ENCODE measurements at regions not wholly inside any gene's neighbourhood (a gene's known extent, or its start where the extent isn't known, plus 50 kb on each side); places are given as distances from the start of the nearest gene placed in this dataset.

DNA sequence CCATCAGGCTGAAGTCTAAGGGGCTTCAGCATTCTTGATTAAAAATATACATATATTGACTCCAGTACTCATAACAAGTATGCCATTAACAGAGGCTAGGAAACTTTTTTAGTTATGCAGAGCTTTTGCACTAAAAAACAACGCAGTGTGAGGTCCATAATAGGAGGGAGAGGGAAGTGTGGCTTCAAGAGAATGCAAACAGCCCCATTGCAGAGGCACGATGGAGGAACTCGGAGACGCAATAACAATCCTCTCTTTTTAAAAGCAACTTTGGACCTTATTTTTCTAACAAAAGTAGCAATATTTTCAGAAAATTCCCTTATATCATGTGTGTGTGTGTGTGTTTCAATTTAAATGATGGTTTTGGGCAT, 150.0 kb upstream of the PTCH1 start:
- H3K27ac ChIP-seq (ENCODE audit: low read depth, low read length) = no peak overlapping the region
- no peaks in the 10 kb centered on the region for H3K4me1 ChIP-seq (ENCODE audit: control insufficient read depth in 1 of 2, insufficient read depth in 2 of 2, low read length in 2 of 2)
- H3K4me3 ChIP-seq (ENCODE audit: low read depth in 1 of 2, low read length in 2 of 2) = no peak overlapping the region
- H3K9ac ChIP-seq (ENCODE audit: low read depth in 1 of 2, low read length in 2 of 2) = no peak overlapping the region
- H3K36me3 ChIP-seq (ENCODE audit: control insufficient read depth in 1 of 2, insufficient read depth in 2 of 2, low read length in 2 of 2) = no peaks in the 10 kb centered on the region
- no peaks in the 10 kb centered on the region for H3K27me3 ChIP-seq (ENCODE audit: control insufficient read depth in 1 of 2, insufficient read depth in 2 of 2, low read length in 2 of 2)
- H3K9me3 ChIP-seq (ENCODE audit: control insufficient read depth in 1 of 2, low read length in 2 of 2) = no peaks in the 10 kb centered on the region

DNA sequence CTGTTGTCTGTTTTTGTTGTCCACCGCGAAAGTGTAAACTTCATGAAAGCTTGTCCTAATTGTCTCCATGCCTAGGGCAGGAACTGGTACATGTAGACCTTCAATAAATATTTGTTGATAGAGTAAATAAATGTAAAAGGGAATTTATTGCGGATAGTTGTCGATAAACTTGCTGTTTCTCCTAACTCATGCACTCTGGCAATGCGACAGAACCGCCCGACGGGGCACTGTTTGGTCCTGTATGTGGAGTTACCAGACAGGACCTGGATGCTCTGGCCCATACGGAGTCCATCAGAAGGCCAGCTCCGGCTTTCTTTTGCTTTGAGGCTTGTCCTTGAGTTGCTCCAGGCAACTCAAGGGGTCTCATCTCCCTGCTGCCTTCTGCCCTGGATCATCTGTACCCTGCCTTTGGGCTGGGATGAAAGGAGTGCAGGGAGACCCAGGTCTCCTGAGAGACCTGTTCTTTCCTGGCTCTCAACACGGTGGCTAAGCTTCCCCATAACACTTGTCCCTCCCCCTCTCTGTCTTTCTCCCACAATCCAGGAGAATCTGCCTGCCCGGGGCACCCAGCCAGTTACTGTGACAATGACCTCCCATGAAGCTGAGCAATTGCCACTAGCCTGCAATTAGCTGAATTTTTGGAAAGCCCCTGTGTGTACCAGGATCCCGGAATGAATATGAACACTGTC, 149.5 kb upstream of the PTCH1 start:
- Histone ChIP-seq H3K27me3 (ENCODE audit: control insufficient read depth in 1 of 2, insufficient read depth in 2 of 2, low read length in 2 of 2) (no peaks in the 10 kb centered on the region), H3K9me3 (ENCODE audit: control insufficient read depth in 1 of 2, low read length in 2 of 2) (no peaks in the 10 kb centered on the region), H3K27ac (ENCODE audit: low read depth, low read length) (no peak overlapping the region), H3K4me3 (ENCODE audit: low read depth in 1 of 2, low read length in 2 of 2) (no peak overlapping the region), H3K36me3 (ENCODE audit: control insufficient read depth in 1 of 2, insufficient read depth in 2 of 2, low read length in 2 of 2) (no peaks in the 10 kb centered on the region), H3K9ac (ENCODE audit: low read depth in 1 of 2, low read length in 2 of 2) (no peak overlapping the region), H3K4me1 (ENCODE audit: control insufficient read depth in 1 of 2, insufficient read depth in 2 of 2, low read length in 2 of 2) (no peaks in the 10 kb centered on the region)

DNA sequence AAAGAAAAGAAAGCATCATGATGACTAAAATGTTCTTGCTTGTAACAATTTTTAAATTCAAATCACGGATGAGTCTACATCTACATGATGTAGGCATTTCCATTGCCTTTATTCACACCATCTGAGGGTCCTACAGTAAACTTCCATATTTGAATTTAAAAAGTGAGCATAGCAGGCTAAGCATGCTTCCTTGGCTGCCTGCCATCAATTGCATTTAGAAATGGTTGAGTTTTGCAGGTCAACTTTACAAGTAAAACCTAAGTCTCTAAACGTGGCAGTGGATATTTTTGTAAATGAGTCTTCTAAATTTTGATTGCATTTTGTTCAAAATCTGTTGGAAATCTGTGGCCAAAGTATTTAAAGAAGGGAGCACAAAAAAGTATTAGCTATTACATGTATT, 136.5 kb upstream of the PTCH1 start:
- no peaks in the 10 kb centered on the region for H3K27me3 ChIP-seq (ENCODE audit: control insufficient read depth in 1 of 2, insufficient read depth in 2 of 2, low read length in 2 of 2)
- H3K36me3 ChIP-seq (ENCODE audit: control insufficient read depth in 1 of 2, insufficient read depth in 2 of 2, low read length in 2 of 2) = no peaks in the 10 kb centered on the region
- no peak overlapping the region for H3K4me3 ChIP-seq (ENCODE audit: low read depth in 1 of 2, low read length in 2 of 2)
- no peak overlapping the region for H3K9ac ChIP-seq (ENCODE audit: low read depth in 1 of 2, low read length in 2 of 2)
- H3K9me3 ChIP-seq (ENCODE audit: control insufficient read depth in 1 of 2, low read length in 2 of 2) = no peaks in the 10 kb centered on the region
- H3K27ac ChIP-seq (ENCODE audit: low read depth, low read length) = no peak overlapping the region
- H3K4me1 ChIP-seq (ENCODE audit: control insufficient read depth in 1 of 2, insufficient read depth in 2 of 2, low read length in 2 of 2) = no peaks in the 10 kb centered on the region

DNA sequence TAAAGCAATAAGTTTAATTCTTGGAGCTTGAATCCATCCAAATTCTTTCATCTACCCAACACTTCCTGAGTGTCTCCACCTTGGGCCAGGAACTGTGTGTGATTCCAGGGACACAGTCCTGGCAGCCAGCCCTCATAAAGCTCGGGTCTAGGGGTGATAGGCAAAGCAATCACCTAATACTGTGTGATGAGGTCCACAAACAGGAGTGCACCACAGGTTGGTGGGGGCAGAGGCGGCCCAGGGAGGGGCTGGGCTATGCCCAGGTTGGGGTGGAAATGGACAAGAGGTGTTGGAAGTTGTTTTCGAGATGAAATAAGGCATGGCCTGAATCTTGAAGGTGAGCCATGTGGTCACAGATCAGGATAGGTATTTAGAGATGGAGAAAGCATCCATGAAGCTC, 133.9 kb upstream of the PTCH1 start:
- H3K27ac ChIP-seq (ENCODE audit: low read depth, low read length) = no peak overlapping the region
- no peaks in the 10 kb centered on the region for H3K9me3 ChIP-seq (ENCODE audit: control insufficient read depth in 1 of 2, low read length in 2 of 2)
- H3K4me1 ChIP-seq (ENCODE audit: control insufficient read depth in 1 of 2, insufficient read depth in 2 of 2, low read length in 2 of 2) = no peaks in the 10 kb centered on the region
- H3K27me3 ChIP-seq (ENCODE audit: control insufficient read depth in 1 of 2, insufficient read depth in 2 of 2, low read length in 2 of 2) = no peaks in the 10 kb centered on the region
- H3K36me3 ChIP-seq (ENCODE audit: control insufficient read depth in 1 of 2, insufficient read depth in 2 of 2, low read length in 2 of 2) = no peaks in the 10 kb centered on the region
- H3K9ac ChIP-seq (ENCODE audit: low read depth in 1 of 2, low read length in 2 of 2) = no peak overlapping the region
- no peak overlapping the region for H3K4me3 ChIP-seq (ENCODE audit: low read depth in 1 of 2, low read length in 2 of 2)

DNA sequence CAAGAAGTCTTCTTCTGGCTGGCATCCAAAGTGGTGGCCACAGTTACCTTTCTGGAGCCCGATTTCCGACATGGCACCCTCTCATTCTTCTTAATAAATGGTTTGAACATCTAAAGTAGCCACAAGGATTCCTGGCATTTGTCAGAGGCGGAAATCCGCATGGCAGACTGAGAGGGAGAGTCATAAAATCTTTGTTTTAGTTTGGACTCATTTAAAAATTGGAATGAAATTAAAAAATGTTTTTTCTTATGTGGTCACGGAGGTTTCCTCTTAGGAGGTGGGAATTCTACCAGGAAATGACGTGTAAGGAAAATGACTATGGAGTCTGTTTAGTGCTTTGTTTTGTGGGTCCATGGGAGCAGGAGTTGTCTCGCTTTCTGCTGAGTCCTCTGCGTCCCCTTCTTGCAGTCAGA, 133.0 kb upstream of the PTCH1 start:
- H3K9ac ChIP-seq (ENCODE audit: low read depth in 1 of 2, low read length in 2 of 2) = no peak overlapping the region
- H3K9me3 ChIP-seq (ENCODE audit: control insufficient read depth in 1 of 2, low read length in 2 of 2) = no peaks in the 10 kb centered on the region
- H3K27ac ChIP-seq (ENCODE audit: low read depth, low read length) = no peak overlapping the region
- no peaks in the 10 kb centered on the region for H3K27me3 ChIP-seq (ENCODE audit: control insufficient read depth in 1 of 2, insufficient read depth in 2 of 2, low read length in 2 of 2)
- no peaks in the 10 kb centered on the region for H3K4me1 ChIP-seq (ENCODE audit: control insufficient read depth in 1 of 2, insufficient read depth in 2 of 2, low read length in 2 of 2)
- H3K4me3 ChIP-seq (ENCODE audit: low read depth in 1 of 2, low read length in 2 of 2) = no peak overlapping the region
- no peaks in the 10 kb centered on the region for H3K36me3 ChIP-seq (ENCODE audit: control insufficient read depth in 1 of 2, insufficient read depth in 2 of 2, low read length in 2 of 2)

DNA sequence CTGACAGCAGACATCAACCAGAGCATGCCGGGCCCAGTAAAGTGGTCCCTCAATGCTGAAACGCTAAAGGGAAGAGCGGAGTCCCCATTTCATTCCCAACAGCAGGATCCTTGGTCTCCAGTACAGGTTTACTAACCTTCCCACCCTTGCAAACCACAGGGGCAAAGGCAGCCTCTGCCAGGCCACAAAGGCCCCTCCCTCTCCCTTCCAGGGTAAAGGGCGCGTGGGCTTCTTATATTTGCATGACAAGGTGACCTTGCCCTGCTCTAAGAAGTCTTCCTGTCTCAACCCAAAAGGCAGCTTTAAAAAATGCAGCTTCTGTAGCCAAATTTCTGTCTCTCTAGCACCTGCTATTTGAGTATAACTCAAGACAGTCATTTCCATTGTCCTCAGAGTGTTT, 131.5 kb upstream of the PTCH1 start:
- H3K27ac ChIP-seq (ENCODE audit: low read depth, low read length) = no peak overlapping the region

DNA sequence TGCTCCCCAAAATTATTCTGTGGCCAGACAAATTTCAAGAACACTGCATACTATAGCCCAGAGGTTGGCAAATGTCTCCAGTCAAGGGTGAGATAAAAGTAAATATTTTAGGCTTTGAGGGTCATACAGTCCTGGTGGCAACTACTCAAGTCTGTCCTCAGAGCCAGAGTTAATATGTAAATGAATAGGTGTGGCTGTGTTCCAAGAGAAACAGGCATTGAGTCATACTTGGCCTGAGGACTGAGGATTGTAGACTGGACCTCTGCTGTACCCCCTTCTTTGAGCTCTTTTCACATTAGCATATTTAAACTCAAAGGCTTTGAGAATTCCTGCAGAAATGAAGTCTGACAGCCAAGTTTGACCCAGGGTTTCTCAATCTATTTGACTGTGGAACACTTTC, 129.2 kb upstream of the PTCH1 start:
- no peak overlapping the region for H3K9ac ChIP-seq (ENCODE audit: low read depth in 1 of 2, low read length in 2 of 2)
- no peaks in the 10 kb centered on the region for H3K36me3 ChIP-seq (ENCODE audit: control insufficient read depth in 1 of 2, insufficient read depth in 2 of 2, low read length in 2 of 2)
- no peak overlapping the region for H3K4me3 ChIP-seq (ENCODE audit: low read depth in 1 of 2, low read length in 2 of 2)
- no peaks in the 10 kb centered on the region for H3K27me3 ChIP-seq (ENCODE audit: control insufficient read depth in 1 of 2, insufficient read depth in 2 of 2, low read length in 2 of 2)
- H3K4me1 ChIP-seq (ENCODE audit: control insufficient read depth in 1 of 2, insufficient read depth in 2 of 2, low read length in 2 of 2) = no peaks in the 10 kb centered on the region
- H3K27ac ChIP-seq (ENCODE audit: low read depth, low read length) = no peak overlapping the region
- H3K9me3 ChIP-seq (ENCODE audit: control insufficient read depth in 1 of 2, low read length in 2 of 2) = no peaks in the 10 kb centered on the region

More for the DNA sequence above, 131.5 kb upstream of the PTCH1 start:
- Histone ChIP-seq H3K36me3 (ENCODE audit: control insufficient read depth in 1 of 2, insufficient read depth in 2 of 2, low read length in 2 of 2) (no peaks in the 10 kb centered on the region), H3K4me1 (ENCODE audit: control insufficient read depth in 1 of 2, insufficient read depth in 2 of 2, low read length in 2 of 2) (no peaks in the 10 kb centered on the region), H3K4me3 (ENCODE audit: low read depth in 1 of 2, low read length in 2 of 2) (no peak overlapping the region), H3K27me3 (ENCODE audit: control insufficient read depth in 1 of 2, insufficient read depth in 2 of 2, low read length in 2 of 2) (no peaks in the 10 kb centered on the region), H3K9ac (ENCODE audit: low read depth in 1 of 2, low read length in 2 of 2) (no peak overlapping the region), H3K9me3 (ENCODE audit: control insufficient read depth in 1 of 2, low read length in 2 of 2) (no peaks in the 10 kb centered on the region)

DNA sequence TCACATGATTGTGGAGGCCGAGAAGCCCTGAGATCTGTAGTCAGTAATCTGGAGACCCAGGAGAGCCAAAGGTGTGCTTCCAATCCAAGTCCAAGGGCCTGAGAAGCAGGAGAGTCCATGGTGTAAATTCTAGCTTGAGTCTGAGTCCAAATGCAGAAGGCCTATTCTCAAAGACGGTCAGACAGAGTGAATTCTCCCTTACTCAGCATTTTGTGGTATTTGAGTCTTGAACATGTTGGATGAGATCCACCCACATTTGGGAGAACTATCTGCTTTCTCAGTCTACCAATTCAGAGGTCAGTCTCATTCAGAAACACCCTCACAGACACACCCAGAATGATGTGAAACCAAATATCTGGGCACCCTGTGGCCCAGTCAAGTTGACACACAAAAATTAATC, 128.8 kb upstream of the PTCH1 start:
- no peaks in the 10 kb centered on the region for H3K4me1 ChIP-seq (ENCODE audit: control insufficient read depth in 1 of 2, insufficient read depth in 2 of 2, low read length in 2 of 2)
- H3K9ac ChIP-seq (ENCODE audit: low read depth in 1 of 2, low read length in 2 of 2) = no peak overlapping the region
- no peaks in the 10 kb centered on the region for H3K36me3 ChIP-seq (ENCODE audit: control insufficient read depth in 1 of 2, insufficient read depth in 2 of 2, low read length in 2 of 2)
- H3K4me3 ChIP-seq (ENCODE audit: low read depth in 1 of 2, low read length in 2 of 2) = no peak overlapping the region
- no peak overlapping the region for H3K27ac ChIP-seq (ENCODE audit: low read depth, low read length)
- no peaks in the 10 kb centered on the region for H3K27me3 ChIP-seq (ENCODE audit: control insufficient read depth in 1 of 2, insufficient read depth in 2 of 2, low read length in 2 of 2)
- no peaks in the 10 kb centered on the region for H3K9me3 ChIP-seq (ENCODE audit: control insufficient read depth in 1 of 2, low read length in 2 of 2)

DNA sequence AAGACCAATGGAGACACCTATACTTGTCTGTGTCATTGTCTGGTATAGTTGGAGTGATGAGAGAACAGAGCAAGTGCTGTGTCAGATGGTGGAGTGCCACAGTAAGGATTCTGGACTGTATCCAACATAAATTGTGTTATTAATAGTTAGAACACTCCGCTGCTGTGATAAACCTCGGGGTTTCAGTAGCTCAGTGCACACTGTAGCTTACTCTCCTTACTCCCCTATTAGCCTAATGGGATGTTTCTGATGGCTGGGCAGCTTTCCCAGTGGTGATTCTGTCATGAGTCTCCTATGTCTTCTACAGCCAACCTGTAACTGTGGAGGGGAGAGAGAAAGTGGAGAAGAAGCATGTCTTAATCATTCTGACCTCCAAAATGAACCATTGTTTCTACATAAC, 127.6 kb upstream of the PTCH1 start:
- Histone ChIP-seq H3K4me3 (ENCODE audit: low read depth in 1 of 2, low read length in 2 of 2) (no peak overlapping the region), H3K27ac (ENCODE audit: low read depth, low read length) (no peak overlapping the region), H3K36me3 (ENCODE audit: control insufficient read depth in 1 of 2, insufficient read depth in 2 of 2, low read length in 2 of 2) (no peaks in the 10 kb centered on the region), H3K27me3 (ENCODE audit: control insufficient read depth in 1 of 2, insufficient read depth in 2 of 2, low read length in 2 of 2) (no peaks in the 10 kb centered on the region), H3K4me1 (ENCODE audit: control insufficient read depth in 1 of 2, insufficient read depth in 2 of 2, low read length in 2 of 2) (no peaks in the 10 kb centered on the region), H3K9me3 (ENCODE audit: control insufficient read depth in 1 of 2, low read length in 2 of 2) (no peaks in the 10 kb centered on the region), H3K9ac (ENCODE audit: low read depth in 1 of 2, low read length in 2 of 2) (no peak overlapping the region)

DNA sequence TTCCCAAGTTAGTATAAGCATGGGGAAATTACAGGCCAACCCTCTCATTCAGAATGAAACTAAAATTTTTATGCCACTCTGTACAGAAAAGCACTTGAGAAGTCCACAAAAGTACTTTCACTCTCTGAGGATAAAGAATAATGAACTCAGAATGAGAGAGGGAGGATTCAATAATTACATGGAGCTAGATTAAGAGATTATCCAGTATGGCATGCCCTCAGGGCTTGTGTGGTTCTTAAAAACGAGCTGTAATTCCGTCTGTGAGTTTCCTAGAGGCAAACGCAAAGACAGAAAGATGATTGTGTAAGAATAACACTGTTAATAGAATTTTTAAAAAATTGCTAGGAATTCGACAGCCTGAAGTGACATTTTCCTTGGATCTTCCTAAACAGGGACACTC, 126.8 kb upstream of the PTCH1 start:
- Histone ChIP-seq H3K27me3 (ENCODE audit: control insufficient read depth in 1 of 2, insufficient read depth in 2 of 2, low read length in 2 of 2) (no peaks in the 10 kb centered on the region), H3K4me1 (ENCODE audit: control insufficient read depth in 1 of 2, insufficient read depth in 2 of 2, low read length in 2 of 2) (no peaks in the 10 kb centered on the region), H3K36me3 (ENCODE audit: control insufficient read depth in 1 of 2, insufficient read depth in 2 of 2, low read length in 2 of 2) (no peaks in the 10 kb centered on the region), H3K4me3 (ENCODE audit: low read depth in 1 of 2, low read length in 2 of 2) (no peak overlapping the region), H3K9me3 (ENCODE audit: control insufficient read depth in 1 of 2, low read length in 2 of 2) (no peaks in the 10 kb centered on the region), H3K9ac (ENCODE audit: low read depth in 1 of 2, low read length in 2 of 2) (no peak overlapping the region), H3K27ac (ENCODE audit: low read depth, low read length) (no peak overlapping the region)

DNA sequence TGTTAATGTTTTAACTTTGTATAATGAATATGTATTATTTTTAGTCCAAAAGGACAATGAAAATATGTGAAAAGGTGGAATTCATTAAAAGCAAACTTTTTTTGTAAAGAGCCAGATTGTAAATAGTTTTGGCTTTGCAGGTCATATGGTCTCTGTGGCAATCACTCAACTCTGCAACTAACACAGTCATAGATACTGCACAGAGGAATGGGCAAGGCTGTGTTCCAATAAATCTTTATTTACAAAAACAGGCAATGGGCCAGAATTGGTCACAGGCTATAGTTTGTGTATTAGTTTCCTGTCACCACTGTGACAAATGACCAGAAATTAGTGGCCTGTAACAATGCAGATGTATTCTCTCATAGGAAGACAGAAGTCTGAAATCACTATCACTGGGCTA, 125.4 kb upstream of the PTCH1 start:
- H3K4me1 ChIP-seq (ENCODE audit: control insufficient read depth in 1 of 2, insufficient read depth in 2 of 2, low read length in 2 of 2) = no peaks in the 10 kb centered on the region
- no peaks in the 10 kb centered on the region for H3K27me3 ChIP-seq (ENCODE audit: control insufficient read depth in 1 of 2, insufficient read depth in 2 of 2, low read length in 2 of 2)
- no peak overlapping the region for H3K4me3 ChIP-seq (ENCODE audit: low read depth in 1 of 2, low read length in 2 of 2)
- no peak overlapping the region for H3K27ac ChIP-seq (ENCODE audit: low read depth, low read length)
- no peaks in the 10 kb centered on the region for H3K9me3 ChIP-seq (ENCODE audit: control insufficient read depth in 1 of 2, low read length in 2 of 2)
- no peaks in the 10 kb centered on the region for H3K36me3 ChIP-seq (ENCODE audit: control insufficient read depth in 1 of 2, insufficient read depth in 2 of 2, low read length in 2 of 2)
- H3K9ac ChIP-seq (ENCODE audit: low read depth in 1 of 2, low read length in 2 of 2) = no peak overlapping the region
